Skin epidermis (tissue), 12 donors: ENCODE measurements at regions not wholly inside any gene's neighbourhood (a gene's known extent, or its start where the extent isn't known, plus 50 kb on each side); places are given as distances from the start of the nearest gene placed in this dataset.
"Not testable (repeated sequence)": the region's sequence is repeated elsewhere in the genome, so short reads cannot be mapped to it uniquely, and the experiment has no call there.

Experiments
- H3K27ac ChIP-seq, 21 experiments: fragments of 200-600 bp; sonication (generic) in 11 of 21; one replicate each; pipeline ENCODE4 v1.5.0; 2020; ENCODE audit warnings: mild to moderate bottlenecking in 3 of 21, inconsistent platforms in 2 of 21, moderate library complexity in 2 of 21
- H3K4me3 ChIP-seq, 7 experiments: fragments of 200-600 bp; sonication (generic) in 2 of 7; one replicate each; pipeline ENCODE4 v1.5.0; 2020; ENCODE audit warnings: inconsistent platforms in 2 of 7, mild to moderate bottlenecking in 2 of 7, moderate library complexity in 1 of 7

- H3K27ac ChIP-seq, result no peak overlapping the region
- no peak overlapping the region for H3K4me3 ChIP-seq
Measured at GRCh38 chr4:114226179-114226578, 246.7 kb upstream of the ARSJ start.

- H3K4me3 ChIP-seq, result no peak overlapping the region
- no peak overlapping the region for H3K27ac ChIP-seq
Measured at GRCh38 chr4:114226968-114227760, 247.7 kb upstream of the ARSJ start.

- H3K4me3 ChIP-seq, result no peak overlapping the region
- no peak overlapping the region for H3K27ac ChIP-seq
Measured at GRCh38 chr4:114229706-114230105, 250.3 kb upstream of the ARSJ start.

- H3K27ac ChIP-seq, result no peak overlapping the region
Measured at GRCh38 chr4:114236171-114236769, 256.8 kb upstream of the ARSJ start.

GRCh38 chr4:114237997-114238396 is 258.6 kb upstream of the ARSJ start:
- H3K4me3 ChIP-seq, result no peak overlapping the region
- H3K27ac ChIP-seq, result no peak overlapping the region

More at GRCh38 chr4:114236171-114236769, 256.8 kb upstream of the ARSJ start:
- H3K4me3 ChIP-seq, result no peak overlapping the region

- Histone ChIP-seq H3K27ac (no peak overlapping the region), H3K4me3 (no peak overlapping the region)
Measured at GRCh38 chr4:114249561-114249960, 270.1 kb upstream of the ARSJ start.

GRCh38 chr4:114249976-114250375 is 270.5 kb upstream of the ARSJ start:
- H3K4me3 ChIP-seq, result no peak overlapping the region
- H3K27ac ChIP-seq, result no peak overlapping the region

GRCh38 chr4:114250439-114250891 is 271.0 kb upstream of the ARSJ start:
- Histone ChIP-seq H3K27ac (no peak overlapping the region), H3K4me3 (no peak overlapping the region)

- H3K4me3 ChIP-seq, result no peak overlapping the region
- H3K27ac ChIP-seq, result no peak overlapping the region
Measured at GRCh38 chr4:114251020-114251419, 271.6 kb upstream of the ARSJ start.

- H3K4me3 ChIP-seq, result no peak overlapping the region
- H3K27ac ChIP-seq, result no peak overlapping the region
Measured at GRCh38 chr4:114252499-114252898, 273.1 kb upstream of the ARSJ start.

- H3K27ac ChIP-seq, result no peak overlapping the region
- H3K4me3 ChIP-seq, result no peak overlapping the region
Measured at GRCh38 chr4:114257501-114257900, 278.1 kb upstream of the ARSJ start.

GRCh38 chr4:114262421-114262820 is 283.0 kb upstream of the ARSJ start:
- not testable (repeated sequence) for H3K27ac ChIP-seq

GRCh38 chr4:114263233-114263632 is 283.8 kb upstream of the ARSJ start:
- Histone ChIP-seq H3K27ac (no peak overlapping the region), H3K4me3 (no peak overlapping the region)

More at GRCh38 chr4:114262421-114262820, 283.0 kb upstream of the ARSJ start:
- H3K4me3 ChIP-seq, result not testable (repeated sequence)

- H3K4me3 ChIP-seq, result no peak overlapping the region
- H3K27ac ChIP-seq, result peak overlapping the region in 3 of 21 experiments; percentile 18 to 33 (median 18)
Measured at GRCh38 chr4:114264452-114264851, 285.0 kb upstream of the ARSJ start.

- Histone ChIP-seq H3K27ac (peak overlapping the region in 7 of 21 experiments; percentile 7 to 59 (median 33)), H3K4me3 (no peak overlapping the region)
Measured at GRCh38 chr4:114264877-114265291, 285.4 kb upstream of the ARSJ start.

GRCh38 chr4:114265342-114265741 is 285.9 kb upstream of the ARSJ start:
- peak overlapping the region in 6 of 21 experiments; percentile 7 to 59 (median 29) for H3K27ac ChIP-seq
- H3K4me3 ChIP-seq, result no peak overlapping the region

GRCh38 chr4:114267976-114268375 is 288.5 kb upstream of the ARSJ start:
- H3K27ac ChIP-seq, result no peak overlapping the region
- H3K4me3 ChIP-seq, result no peak overlapping the region

GRCh38 chr4:114271031-114271430 is 291.6 kb upstream of the ARSJ start:
- Histone ChIP-seq H3K27ac (peak overlapping the region in 1 of 21 experiments; percentile 37), H3K4me3 (no peak overlapping the region)

GRCh38 chr4:114272226-114272625 is 292.8 kb upstream of the ARSJ start:
- H3K27ac ChIP-seq, result peak overlapping the region in 3 of 21 experiments; percentile 20 to 45 (median 44)
- no peak overlapping the region for H3K4me3 ChIP-seq

- Histone ChIP-seq H3K4me3 (no peak overlapping the region), H3K27ac (no peak overlapping the region)
Measured at GRCh38 chr4:114273238-114273637, 293.8 kb upstream of the ARSJ start.

- Histone ChIP-seq H3K4me3 (no peak overlapping the region), H3K27ac (no peak overlapping the region)
Measured at GRCh38 chr4:114277690-114278089, 298.2 kb upstream of the ARSJ start.
